H1 (cell line): ENCODE measurements at regions not wholly inside any gene's neighbourhood (a gene's known extent, or its start where the extent isn't known, plus 50 kb on each side); places are given as distances from the start of the nearest gene placed in this dataset.

Source experiments
- CEBPB ChIP-seq: IDR thresholded peaks from 2 replicates; pipeline ENCODE4 v1.6.1; 2012; ENCODE audit warnings: low read depth, low read length
- EP300 ChIP-seq, 2 experiments: IDR thresholded peaks; 1 replicate in 1 of 2; 2 replicates in 1 of 2; pipeline ENCODE4 v1.6.1; 2011 to 2012; ENCODE audit warnings: low read depth in 2 of 2, low read length in 2 of 2, mild to moderate bottlenecking in 2 of 2, borderline replicate concordance in 1 of 2, inconsistent platforms in 1 of 2, moderate library complexity in 1 of 2
- KDM1A ChIP-seq: fragments of 200-600, 300-600 bp; sonication (generic); IDR thresholded peaks from 2 replicates; pipeline ENCODE4 v1.7.1; 2016; ENCODE audit warnings: mild to moderate bottlenecking, low read length, borderline replicate concordance

DNA sequence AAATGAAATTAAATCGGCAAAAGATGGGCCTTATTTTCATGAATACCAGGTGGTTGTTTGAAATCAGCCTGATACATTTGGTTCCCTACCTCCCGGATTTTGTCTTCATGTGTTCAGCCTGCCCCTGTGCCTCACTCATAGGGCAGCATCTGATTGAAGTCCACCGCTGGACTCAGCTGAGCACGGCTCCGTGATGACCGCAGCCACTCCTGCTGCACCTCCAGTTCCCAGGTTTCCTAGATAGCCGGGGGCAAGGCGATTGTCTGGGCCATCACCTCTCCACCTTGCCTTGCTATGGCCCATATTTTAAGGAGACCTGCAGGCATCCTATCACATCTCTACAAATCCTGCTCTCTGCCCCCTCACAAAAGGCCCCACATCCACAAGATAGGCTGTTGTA lies 563.8 kb downstream of the NUF2 start:
- no peak for TF ChIP-seq EP300 (IDR thresholded peaks at IDR 0.05; ENCODE audit: borderline replicate concordance in 1 of 2, low read depth in 2 of 2, low read length in 2 of 2)
- no peak for TF ChIP-seq KDM1A
- no peak for TF ChIP-seq CEBPB
